IMR-90 (cell line): ENCODE measurements at regions not wholly inside any gene's neighbourhood (a gene's known extent, or its start where the extent isn't known, plus 50 kb on each side); places are given as distances from the start of the nearest gene placed in this dataset.

ENCODE experiments used
- ATAC-seq: fragments of 200-7000 bp; cut with Tn5 transposase; 2 replicates; pipeline ENCODE4 v1.9.1; 2020; ENCODE audit warnings: low read depth, mild to moderate bottlenecking, moderate library complexity
- BruUV-seq: library from RNA; stranded (reverse); fragments of 400-500 nt; replicated peaks from 2 replicates; lab custom pipeline; 2021; lab: Mats Ljungman, UMichigan
- CTCF ChIA-PET: fragments of 300-600 bp; formaldehyde crosslinking; extraction: SDS; loops from one replicate; lab custom pipeline; 2021; ENCODE audit warnings: antibody characterized with exemption; lab: Yijun Ruan, JAX
- POLR2A ChIA-PET: fragments of 300-600 bp; sonication (Branson Sonifier 250); formaldehyde crosslinking; loops from one replicate; lab custom pipeline; 2022; ENCODE audit warnings: antibody characterized with exemption; ENCODE audit not compliant: unreplicated experiment; lab: Charles Lee
- DNase-seq: peaks from one replicate; pipeline ENCODE4 v3.0.0; 2013
- H2AFZ ChIP-seq: replicated peaks from 2 replicates; pipeline ENCODE3; 2013; ENCODE audit warnings: low read length, mild to moderate bottlenecking; ENCODE audit not compliant: poor library complexity
- H2AK5ac ChIP-seq: 2 replicates; pipeline ENCODE4 v1.6.1; 2013; ENCODE audit warnings: low read depth, low read length, inconsistent platforms
- H2AK9ac ChIP-seq: replicated peaks from 2 replicates; pipeline ENCODE3; 2013; ENCODE audit warnings: mild to moderate bottlenecking, low read depth, low read length, moderate library complexity; ENCODE audit not compliant: poor library complexity
- H2BK120ac ChIP-seq: 2 replicates; pipeline ENCODE4 v1.6.1; 2013; ENCODE audit warnings: low read depth, low read length, inconsistent platforms
- H2BK15ac ChIP-seq: 3 replicates; pipeline ENCODE4 v1.6.1; 2013; ENCODE audit warnings: low read depth, low read length, inconsistent platforms
- H2BK20ac ChIP-seq: 2 replicates; pipeline ENCODE4 v1.6.1; 2013; ENCODE audit warnings: low read depth, mild to moderate bottlenecking, inconsistent platforms, low read length, moderate library complexity
- H2BK5ac ChIP-seq: 2 replicates; pipeline ENCODE4 v1.6.1; 2013; ENCODE audit warnings: mild to moderate bottlenecking, low read depth, low read length, inconsistent platforms; ENCODE audit not compliant: poor library complexity, severe bottlenecking
- H3K14ac ChIP-seq: replicated peaks from 2 replicates; pipeline ENCODE4 v1.6.1; 2013; ENCODE audit warnings: low read depth, low read length, inconsistent platforms
- H3K18ac ChIP-seq: 2 replicates; pipeline ENCODE4 v1.6.1; 2013; ENCODE audit warnings: low read depth, low read length, control low read depth
- H3K23ac ChIP-seq: 2 replicates; pipeline ENCODE4 v1.6.1; 2013; ENCODE audit warnings: low read depth, low read length, inconsistent platforms
- H3K27ac ChIP-seq: 2 replicates; pipeline ENCODE4 v1.5.1; 2013; ENCODE audit warnings: mild to moderate bottlenecking, control low read depth, low read length; ENCODE audit not compliant: insufficient read depth
- H3K27me3 ChIP-seq: 2 replicates; pipeline ENCODE4 v1.6.1; 2013; ENCODE audit warnings: low read length; ENCODE audit not compliant: control insufficient read depth, insufficient read depth
- H3K36me3 ChIP-seq: 2 replicates; pipeline ENCODE4 v1.6.1; 2013; ENCODE audit warnings: low read length, mixed read lengths; ENCODE audit not compliant: control insufficient read depth, insufficient read depth
- H3K4ac ChIP-seq: 2 replicates; pipeline ENCODE4 v1.6.1; 2013; ENCODE audit warnings: low read depth, low read length, inconsistent platforms
- H3K4me1 ChIP-seq: 2 replicates; pipeline ENCODE4 v1.6.1; 2013; ENCODE audit warnings: low read length, mixed read lengths; ENCODE audit not compliant: control insufficient read depth, insufficient read depth
- H3K4me2 ChIP-seq: 2 replicates; pipeline ENCODE4 v1.6.1; 2013; ENCODE audit warnings: low read depth, mild to moderate bottlenecking, control low read depth, low read length, moderate library complexity
- H3K4me3 ChIP-seq: 2 replicates; pipeline ENCODE4 v1.5.1; 2013; ENCODE audit warnings: low read depth, mild to moderate bottlenecking, control low read depth, low read length, moderate library complexity; ENCODE audit not compliant: insufficient read depth
- H3K56ac ChIP-seq: 2 replicates; pipeline ENCODE4 v1.6.1; 2013; ENCODE audit warnings: low read length, inconsistent platforms; ENCODE audit not compliant: insufficient read depth; ENCODE audit errors: extremely low read depth
- H3K79me1 ChIP-seq, 2 experiments: 2 replicates each; pipeline ENCODE4 v1.6.1; 2013; ENCODE audit warnings: low read length in 2 of 2, inconsistent platforms in 1 of 2, low read depth in 1 of 2
- H3K9ac ChIP-seq: 2 replicates; pipeline ENCODE4 v1.6.1; 2013; ENCODE audit warnings: low read depth, low read length, control low read depth
- H3K9me1 ChIP-seq: 2 replicates; pipeline ENCODE4 v1.6.1; 2013; ENCODE audit warnings: low read length, inconsistent platforms; ENCODE audit not compliant: insufficient read depth
- H3K9me3 ChIP-seq: 2 replicates; pipeline ENCODE4 v1.6.1; 2013; ENCODE audit warnings: low read length; ENCODE audit not compliant: control insufficient read depth, insufficient read depth
- H4K20me1 ChIP-seq: 2 replicates; pipeline ENCODE4 v1.6.1; 2013; ENCODE audit warnings: low read length, inconsistent platforms; ENCODE audit not compliant: insufficient read depth
- H4K5ac ChIP-seq: 2 replicates; pipeline ENCODE4 v1.6.1; 2013; ENCODE audit warnings: mild to moderate bottlenecking, low read depth, low read length, control low read depth
- H4K8ac ChIP-seq, 2 experiments: 2 replicates each; pipeline ENCODE4 v1.6.1; 2013; ENCODE audit warnings: low read depth in 2 of 2, low read length in 2 of 2, control low read depth in 1 of 2, inconsistent platforms in 1 of 2
- H4K91ac ChIP-seq: 2 replicates; pipeline ENCODE4 v1.6.1; 2013; ENCODE audit warnings: low read depth, low read length, inconsistent platforms; ENCODE audit not compliant: insufficient read depth
- CEBPB ChIP-seq: IDR thresholded peaks from 2 replicates; pipeline ENCODE4 v1.6.1; 2012; ENCODE audit warnings: low read depth, low read length, improper control_type of control experiment
- CHD1 ChIP-seq: IDR thresholded peaks from 2 replicates; pipeline ENCODE4 v1.6.1; 2012; ENCODE audit warnings: low read depth, low read length, improper control_type of control experiment
- CTCF ChIP-seq: conservative IDR thresholded peaks from 2 replicates; pipeline ENCODE4 v1.5.1; 2012; ENCODE audit warnings: mild to moderate bottlenecking, low read depth, low read length, improper control_type of control experiment
- FOS ChIP-seq: fragments of 150-350 bp; IDR thresholded peaks from 2 replicates; pipeline ENCODE4 v1.6.1; 2016; ENCODE audit warnings: low read depth, low read length
- MAZ ChIP-seq: IDR thresholded peaks from 2 replicates; pipeline ENCODE4 v1.6.1; 2012; ENCODE audit warnings: low read depth, mild to moderate bottlenecking, low read length, improper control_type of control experiment, moderate library complexity, borderline replicate concordance
- NFE2L2 ChIP-seq: fragments of 150-350 bp; IDR thresholded peaks from 2 replicates; pipeline ENCODE4 v1.6.1; 2016; ENCODE audit warnings: low read depth, mild to moderate bottlenecking, low read length
- POLR2A ChIP-seq: IDR thresholded peaks from 2 replicates; pipeline ENCODE4 v1.6.1; 2012; ENCODE audit warnings: mild to moderate bottlenecking, low read depth, low read length
- RAD21 ChIP-seq: IDR thresholded peaks from 2 replicates; pipeline ENCODE4 v1.6.1; 2012; ENCODE audit warnings: low read length, improper control_type of control experiment
- RCOR1 ChIP-seq: IDR thresholded peaks from 2 replicates; pipeline ENCODE4 v1.6.1; 2012; ENCODE audit warnings: mild to moderate bottlenecking, low read length, improper control_type of control experiment; ENCODE audit not compliant: insufficient replicate concordance
- RFX5 ChIP-seq: IDR thresholded peaks from 2 replicates; pipeline ENCODE4 v1.8.0; 2012; ENCODE audit warnings: low read depth, mild to moderate bottlenecking, low read length, moderate library complexity
- dilution Hi-C: fragments of 300-500 bp; cut with HindIII; formaldehyde crosslinking; loops from one replicate; pipeline ENCODE4 v1.14.3; 2018; ENCODE audit warnings: low sequenced_read_pairs; ENCODE audit not compliant: unreplicated experiment
- in situ Hi-C: fragments of 300-500 bp; cut with MboI; formaldehyde crosslinking; loops from 3 replicates; pipeline ENCODE4 v1.14.3; 2019; ENCODE audit warnings: low sequenced_read_pairs, inconsistent platforms, mixed read lengths
- intact Hi-C: fragments of 100-400 bp; cut with micrococcal nuclease; formaldehyde crosslinking; loops from 2 replicates; pipeline ENCODE4 v1.10.0; 2022
- TF ChIP-seq, protein P1 (sequence below): fragments of 150-350 bp; IDR thresholded peaks from 2 replicates; pipeline ENCODE4 v1.6.1; 2017; ENCODE audit warnings: mild to moderate bottlenecking, antibody characterized with exemption, low read length, low read depth
- TF ChIP-seq, protein P2 (sequence below): fragments of 150-350 bp; IDR thresholded peaks from 2 replicates; pipeline ENCODE4 v1.6.1; 2016; ENCODE audit warnings: low read depth, mild to moderate bottlenecking, low read length, moderate library complexity, borderline replicate concordance

DNA sequence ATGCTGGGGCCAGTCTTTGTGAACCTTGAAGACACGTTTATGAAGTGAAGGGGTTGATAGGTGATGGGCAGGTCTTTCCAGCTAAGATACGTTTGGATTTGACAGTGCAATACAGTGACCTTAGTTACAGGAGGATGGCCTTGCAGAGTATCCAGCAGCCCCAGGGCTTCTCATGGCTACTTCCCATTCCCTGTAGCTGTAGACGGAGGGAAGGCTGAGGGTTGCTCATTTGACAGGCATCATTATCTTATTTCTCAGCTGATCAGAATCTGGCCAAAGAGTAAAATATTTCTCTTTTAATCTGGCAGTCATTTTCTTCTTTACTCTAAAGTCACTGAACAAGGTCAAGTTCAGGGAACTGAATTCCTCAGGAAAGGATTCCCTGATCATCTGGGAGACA lies 85.1 kb upstream of the RMDN2 start (continued):
- TF ChIP-seq RAD21 (no peak), FOS (no peak), CEBPB (no peak)

DNA sequence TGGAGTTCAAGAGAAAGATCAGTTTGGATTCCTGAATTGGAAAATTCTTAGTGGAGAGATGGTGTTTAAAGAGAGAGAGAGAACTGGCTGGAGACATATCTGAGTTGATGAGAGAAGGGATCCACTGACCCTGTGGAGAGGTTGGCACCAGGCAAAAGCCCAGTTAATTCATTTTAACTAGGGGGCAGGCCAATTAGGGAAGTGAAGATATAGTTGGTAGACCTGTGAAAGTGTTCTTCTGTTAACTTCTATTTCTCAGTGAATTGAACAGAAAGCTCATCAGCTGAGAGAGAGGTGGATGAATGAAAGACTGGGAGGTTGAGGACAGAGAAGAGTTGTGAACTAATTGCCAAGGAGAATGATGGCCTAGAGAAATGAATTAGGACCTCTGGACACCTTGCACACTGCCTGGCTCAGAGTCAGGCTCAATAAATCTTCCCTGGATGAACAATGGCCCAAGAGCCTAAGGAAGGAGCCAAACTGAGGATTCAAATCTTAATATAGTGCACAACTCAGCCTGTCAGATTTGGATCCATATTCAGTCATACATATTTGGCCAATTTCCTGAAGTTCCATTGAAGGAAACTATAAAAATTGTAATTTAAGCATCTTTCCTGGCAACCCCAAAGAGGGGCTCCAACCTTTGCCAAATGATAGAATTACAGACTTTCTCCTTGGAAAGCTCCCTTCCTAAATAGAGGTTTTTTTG lies 82.2 kb upstream of the RMDN2 start:
- BruUV-seq = no TSS peak
- dilution Hi-C loops = no loop called here
- Histone ChIP-seq H2BK120ac (peak overlapping the region; percentile 30), H3K9ac (no peak overlapping the region), H3K14ac (peak overlapping the region; percentile 66; the same call in 1 of the 2 replicates), H3K23ac (0 out of 2 replicates have a peak overlapping the region, but pooled peaks have one; percentile 18), H4K8ac (0 out of 4 replicates have a peak overlapping the region, but pooled peaks of 1 of the 2 experiments have one; percentile 9), H4K20me1 (no peaks in the 10 kb centered on the region), H3K18ac (peak overlapping the region; percentile 82), H4K5ac (peak overlapping the region; percentile 39; the same call in 1 of the 2 replicates), H3K27ac (no peak overlapping the region), H3K9me3 (no peaks in the 10 kb centered on the region), H4K91ac (peak overlapping the region; percentile 22), H3K56ac (no peak overlapping the region), H3K4me1 (peaks cover 10% of the 10 kb centered on the region), H2AK9ac (no peak overlapping the region), H3K79me1 (no peaks in the 10 kb centered on the region), H2BK15ac (peak overlapping the region; percentile 43), H3K4me2 (no peak overlapping the region), H3K4me3 (no peak overlapping the region), H3K9me1 (0 out of 2 replicates have a peak, but pooled peaks cover 7% of the 10 kb centered on the region), H2AFZ (no peak overlapping the region), H2BK5ac (peak overlapping the region; percentile 36), H3K4ac (peak overlapping the region; percentile 5; the same call in 1 of the 2 replicates), H2BK20ac (peak overlapping the region; percentile 45; the same call in 1 of the 2 replicates), H2AK5ac (no peak overlapping the region), H3K27me3 (no peaks in the 10 kb centered on the region), H3K36me3 (no peaks in the 10 kb centered on the region)
- TF ChIP-seq NFE2L2 (no peak), RCOR1 (no peak), RFX5 (no peak), CTCF (no peak), RAD21 (no peak), FOS (no peak), POLR2A (no peak), CHD1 (no peak), MAZ (no peak), CEBPB (no peak)
- TF ChIP-seq, protein P1, sequence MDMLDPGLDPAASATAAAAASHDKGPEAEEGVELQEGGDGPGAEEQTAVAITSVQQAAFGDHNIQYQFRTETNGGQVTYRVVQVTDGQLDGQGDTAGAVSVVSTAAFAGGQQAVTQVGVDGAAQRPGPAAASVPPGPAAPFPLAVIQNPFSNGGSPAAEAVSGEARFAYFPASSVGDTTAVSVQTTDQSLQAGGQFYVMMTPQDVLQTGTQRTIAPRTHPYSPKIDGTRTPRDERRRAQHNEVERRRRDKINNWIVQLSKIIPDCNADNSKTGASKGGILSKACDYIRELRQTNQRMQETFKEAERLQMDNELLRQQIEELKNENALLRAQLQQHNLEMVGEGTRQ = no peak
- TF ChIP-seq, protein P2, sequence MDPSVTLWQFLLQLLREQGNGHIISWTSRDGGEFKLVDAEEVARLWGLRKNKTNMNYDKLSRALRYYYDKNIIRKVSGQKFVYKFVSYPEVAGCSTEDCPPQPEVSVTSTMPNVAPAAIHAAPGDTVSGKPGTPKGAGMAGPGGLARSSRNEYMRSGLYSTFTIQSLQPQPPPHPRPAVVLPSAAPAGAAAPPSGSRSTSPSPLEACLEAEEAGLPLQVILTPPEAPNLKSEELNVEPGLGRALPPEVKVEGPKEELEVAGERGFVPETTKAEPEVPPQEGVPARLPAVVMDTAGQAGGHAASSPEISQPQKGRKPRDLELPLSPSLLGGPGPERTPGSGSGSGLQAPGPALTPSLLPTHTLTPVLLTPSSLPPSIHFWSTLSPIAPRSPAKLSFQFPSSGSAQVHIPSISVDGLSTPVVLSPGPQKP = no peak
- DNase-seq (no peak), ATAC-seq (no peak)
- CTCF ChIA-PET = interaction anchor here (0.6 to 0.9 kb wide), 2 partner anchors 272 to 447 kb away, joined by 3 read pairs; no protein-coding TSS in a partner anchor
- intact Hi-C loops = no loop called here
- in situ Hi-C loops = no loop called here
- POLR2A ChIA-PET = interaction anchor here (1.0 kb wide), 1 partner anchor 15 kb away, joined by 3 read pairs; no protein-coding TSS in a partner anchor
